Osteocyte (in vitro differentiated cells): ENCODE measurements at regions not wholly inside any gene's neighbourhood (a gene's known extent, or its start where the extent isn't known, plus 50 kb on each side); places are given as distances from the start of the nearest gene placed in this dataset.

ENCODE experiments used
- DNase-seq: peaks from one replicate; pipeline ENCODE4 v3.0.0; 2021; ENCODE audit warnings: mixed read lengths; ENCODE audit not compliant: unreplicated experiment; ENCODE audit errors: extremely low spot score
- H3K27ac Mint-ChIP-seq: one replicate; pipeline ENCODE4 v1.8.0; 2021; ENCODE audit warnings: mild to moderate bottlenecking, mixed read lengths; ENCODE audit not compliant: unreplicated experiment
- H3K27me3 Mint-ChIP-seq: one replicate; pipeline ENCODE4 v1.8.0; 2021; ENCODE audit warnings: mixed read lengths; ENCODE audit not compliant: unreplicated experiment
- H3K36me3 Mint-ChIP-seq: one replicate; pipeline ENCODE4 v1.8.0; 2021; ENCODE audit warnings: mixed read lengths; ENCODE audit not compliant: unreplicated experiment
- H3K4me1 Mint-ChIP-seq: one replicate; pipeline ENCODE4 v1.8.0; 2021; ENCODE audit warnings: mixed read lengths; ENCODE audit not compliant: unreplicated experiment
- H3K4me3 Mint-ChIP-seq: one replicate; pipeline ENCODE4 v1.8.0; 2021; ENCODE audit warnings: mild to moderate bottlenecking, moderate library complexity, mixed read lengths; ENCODE audit not compliant: unreplicated experiment
- H3K9me3 Mint-ChIP-seq: one replicate; pipeline ENCODE4 v1.8.0; 2021; ENCODE audit warnings: mixed read lengths; ENCODE audit not compliant: unreplicated experiment
- CTCF ChIP-seq: fragments of 200-600 bp; sonication (generic); IDR thresholded peaks from 2 replicates; pipeline ENCODE4 v1.5.0; 2021; ENCODE audit warnings: antibody characterized with exemption, mild to moderate bottlenecking, moderate library complexity

- H3K4me3 Mint-ChIP-seq = no peak overlapping the region
- TF ChIP-seq CTCF = no peak
- no peak overlapping the region for H3K27ac Mint-ChIP-seq
- no peaks in the 10 kb centered on the region for H3K27me3 Mint-ChIP-seq
- DNase-seq = no peak
- no peaks in the 10 kb centered on the region for H3K36me3 Mint-ChIP-seq
- H3K9me3 Mint-ChIP-seq = peaks cover 29% of the 10 kb centered on the region
- H3K4me1 Mint-ChIP-seq = no peaks in the 10 kb centered on the region
Measured at GRCh38 chr2:14815201-14815600, 182.7 kb downstream of the LRATD1 start.

- no peaks in the 10 kb centered on the region for H3K4me1 Mint-ChIP-seq
- no peak for TF ChIP-seq CTCF
- H3K4me3 Mint-ChIP-seq = no peak overlapping the region
- no peaks in the 10 kb centered on the region for H3K27me3 Mint-ChIP-seq
- H3K36me3 Mint-ChIP-seq = no peaks in the 10 kb centered on the region
- DNase-seq = no peak
- peaks cover 24% of the 10 kb centered on the region for H3K9me3 Mint-ChIP-seq
- H3K27ac Mint-ChIP-seq = no peak overlapping the region
Measured at GRCh38 chr2:14816069-14817060, 183.8 kb downstream of the LRATD1 start.

GRCh38 chr2:14817848-14818247 is 185.3 kb downstream of the LRATD1 start:
- H3K9me3 Mint-ChIP-seq = peaks cover 11% of the 10 kb centered on the region
- H3K4me3 Mint-ChIP-seq = no peak overlapping the region
- no peak for DNase-seq
- no peaks in the 10 kb centered on the region for H3K36me3 Mint-ChIP-seq
- no peak overlapping the region for H3K27ac Mint-ChIP-seq
- no peaks in the 10 kb centered on the region for H3K4me1 Mint-ChIP-seq
- no peak for TF ChIP-seq CTCF
- no peaks in the 10 kb centered on the region for H3K27me3 Mint-ChIP-seq

- peaks cover 13% of the 10 kb centered on the region for H3K9me3 Mint-ChIP-seq
- no peaks in the 10 kb centered on the region for H3K4me1 Mint-ChIP-seq
- no peak for TF ChIP-seq CTCF
Measured at GRCh38 chr2:14826518-14826917, 194.0 kb downstream of the LRATD1 start.

GRCh38 chr2:14827226-14828023 is 194.9 kb downstream of the LRATD1 start:
- no peak for TF ChIP-seq CTCF
- H3K4me1 Mint-ChIP-seq = no peaks in the 10 kb centered on the region
- H3K27me3 Mint-ChIP-seq = no peaks in the 10 kb centered on the region
- peaks cover 13% of the 10 kb centered on the region for H3K9me3 Mint-ChIP-seq
- no peak overlapping the region for H3K4me3 Mint-ChIP-seq
- H3K27ac Mint-ChIP-seq = no peak overlapping the region
- no peaks in the 10 kb centered on the region for H3K36me3 Mint-ChIP-seq
- DNase-seq = no peak

More at GRCh38 chr2:14826518-14826917, 194.0 kb downstream of the LRATD1 start:
- Mint-ChIP-seq H3K4me3 (no peak overlapping the region), H3K27ac (no peak overlapping the region), H3K36me3 (no peaks in the 10 kb centered on the region), H3K27me3 (no peaks in the 10 kb centered on the region)
- no peak for DNase-seq
